ENCODE measurements at regions not wholly inside any gene's neighbourhood (a gene's known extent, or its start where the extent isn't known, plus 50 kb on each side); places are given as distances from the start of the nearest gene placed in this dataset.

GRCh38 chr2:4828682-4829374, 863.4 kb upstream of the SOX11 start:
- DNase-seq, result no peak
- in situ Hi-C loops (cut with MboI; ENCODE audit: low pct_unique_long_range_greater_than_20kb, low sequenced_read_pairs), result no loop called here

GRCh38 chr2:4831751-4832150, 860.4 kb upstream of the SOX11 start:
- DNase-seq, result no peak
- in situ Hi-C loops (cut with MboI; ENCODE audit: low pct_unique_long_range_greater_than_20kb, low sequenced_read_pairs), result no loop called here

DNA sequence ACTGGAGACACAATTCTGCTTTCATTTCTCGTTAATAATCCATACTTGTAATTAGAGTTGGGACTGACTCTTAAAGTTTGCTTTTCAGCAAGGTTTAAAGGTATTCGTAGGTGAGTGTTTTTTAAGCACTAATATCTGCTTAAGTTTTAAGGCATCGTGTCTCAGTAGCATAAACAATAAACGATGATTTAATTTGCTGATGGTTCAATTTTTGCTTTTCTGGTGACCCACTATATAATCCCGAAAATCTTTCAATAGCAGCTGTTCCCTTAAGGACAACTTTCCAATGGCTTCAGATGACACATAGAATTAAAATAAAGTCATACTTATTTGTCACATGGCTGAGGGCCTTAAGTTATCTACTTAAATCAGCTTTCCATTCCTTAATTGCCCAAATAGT, 859.5 kb upstream of the SOX11 start:
- in situ Hi-C loops (cut with MboI; ENCODE audit: low pct_unique_long_range_greater_than_20kb, low sequenced_read_pairs), result no loop called here
- DNase-seq, result no peak

DNA sequence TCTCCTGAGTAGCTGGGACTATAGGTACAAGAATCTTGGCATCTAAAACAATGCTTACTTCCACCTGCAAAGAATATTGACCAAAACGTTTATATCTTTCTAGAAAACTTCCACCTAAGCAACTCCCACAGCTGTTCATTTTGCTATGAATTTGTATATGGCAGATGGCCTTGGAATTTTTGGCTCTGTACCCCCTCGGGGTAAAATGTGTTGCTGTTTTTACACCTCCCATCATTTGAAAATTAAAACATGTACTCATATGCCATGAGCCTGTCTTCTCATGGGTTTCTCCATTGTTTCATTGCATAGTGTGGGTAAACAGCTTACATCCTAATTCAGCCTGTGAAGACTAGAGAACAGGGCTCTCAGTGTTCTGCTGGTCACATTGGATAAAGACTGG, 853.6 kb upstream of the SOX11 start:
- DNase-seq, result no peak
- in situ Hi-C loops (cut with MboI; ENCODE audit: low pct_unique_long_range_greater_than_20kb, low sequenced_read_pairs), result no loop called here

DNA sequence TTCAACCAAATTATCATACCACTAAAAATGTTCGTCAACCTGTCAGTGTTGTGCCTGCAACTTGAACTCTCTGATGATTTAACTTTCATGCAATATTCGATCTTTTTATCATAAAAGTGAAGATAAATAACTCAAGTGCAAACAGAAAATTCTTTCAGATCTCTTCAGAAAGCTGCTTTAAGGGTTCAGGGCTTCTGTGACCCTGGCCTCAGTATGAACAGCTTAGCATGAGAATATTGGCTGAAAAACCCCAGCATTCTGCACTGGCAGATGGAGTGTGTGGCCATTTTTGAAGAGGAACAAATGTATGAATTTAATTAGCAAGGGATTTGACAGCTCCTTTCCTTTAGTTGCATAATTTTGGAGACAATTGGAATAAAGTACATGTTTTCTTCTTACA, 851.4 kb upstream of the SOX11 start:
- DNase-seq, result no peak
- in situ Hi-C loops (cut with MboI; ENCODE audit: low pct_unique_long_range_greater_than_20kb, low sequenced_read_pairs), result no loop called here

- no peak for DNase-seq
- in situ Hi-C loops (cut with MboI; ENCODE audit: low pct_unique_long_range_greater_than_20kb, low sequenced_read_pairs), result no loop called here
Observed at GRCh38 chr2:4844881-4845280, 847.3 kb upstream of the SOX11 start.

DNA sequence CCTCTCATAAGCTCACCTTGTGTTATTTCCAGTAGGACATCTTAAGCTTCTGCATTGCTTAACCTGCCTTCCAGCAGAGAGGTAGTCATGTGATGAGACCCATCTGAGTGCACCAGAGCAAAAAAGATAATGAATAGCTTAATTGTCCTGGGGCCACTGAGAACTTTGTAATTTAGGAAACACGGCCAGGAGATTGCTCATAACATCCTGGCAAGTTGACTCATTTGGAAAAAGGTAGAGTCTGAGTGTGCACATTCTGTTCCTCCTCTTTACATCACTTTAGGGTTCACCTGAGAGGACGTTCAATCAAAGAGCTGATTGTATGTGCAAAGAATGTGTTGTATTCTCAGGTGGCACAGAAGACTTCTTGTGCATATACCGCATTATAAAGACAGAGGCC, 830.2 kb upstream of the SOX11 start:
- no peak for DNase-seq
- in situ Hi-C loops (cut with MboI; ENCODE audit: low pct_unique_long_range_greater_than_20kb, low sequenced_read_pairs), result no loop called here

GRCh38 chr2:4866198-4866597, 826.0 kb upstream of the SOX11 start:
- no peak for DNase-seq
- in situ Hi-C loops (cut with MboI; ENCODE audit: low pct_unique_long_range_greater_than_20kb, low sequenced_read_pairs), result no loop called here

GRCh38 chr2:4868466-4868865, 823.7 kb upstream of the SOX11 start:
- no peak for DNase-seq
- in situ Hi-C loops (cut with MboI; ENCODE audit: low pct_unique_long_range_greater_than_20kb, low sequenced_read_pairs), result no loop called here

DNA sequence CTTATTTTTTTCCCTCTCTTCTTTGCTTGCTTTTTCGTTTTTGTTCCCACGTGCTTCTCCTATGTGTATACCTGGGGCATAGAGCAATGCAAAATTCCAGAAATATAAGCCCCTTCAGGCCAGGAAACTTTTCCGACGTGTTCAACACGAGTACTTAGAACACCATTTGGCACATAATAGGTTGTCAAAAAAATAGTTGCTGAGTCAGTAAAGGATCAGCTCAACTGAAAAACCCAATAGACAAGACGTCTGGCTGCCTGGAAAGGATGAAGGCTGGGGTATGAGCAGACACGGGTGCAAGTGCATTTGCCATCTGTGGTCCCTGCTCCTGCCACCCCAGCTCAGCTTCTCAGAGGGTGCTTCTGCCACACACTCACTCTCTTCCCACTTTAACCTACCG, 823.0 kb upstream of the SOX11 start:
- in situ Hi-C loops (cut with MboI; ENCODE audit: low pct_unique_long_range_greater_than_20kb, low sequenced_read_pairs), result no loop called here

GRCh38 chr2:4873364-4873763, 818.8 kb upstream of the SOX11 start:
- no peak for DNase-seq
- in situ Hi-C loops (cut with MboI; ENCODE audit: low pct_unique_long_range_greater_than_20kb, low sequenced_read_pairs), result no loop called here

More for the DNA sequence above, 823.0 kb upstream of the SOX11 start:
- DNase-seq, result no peak

DNA sequence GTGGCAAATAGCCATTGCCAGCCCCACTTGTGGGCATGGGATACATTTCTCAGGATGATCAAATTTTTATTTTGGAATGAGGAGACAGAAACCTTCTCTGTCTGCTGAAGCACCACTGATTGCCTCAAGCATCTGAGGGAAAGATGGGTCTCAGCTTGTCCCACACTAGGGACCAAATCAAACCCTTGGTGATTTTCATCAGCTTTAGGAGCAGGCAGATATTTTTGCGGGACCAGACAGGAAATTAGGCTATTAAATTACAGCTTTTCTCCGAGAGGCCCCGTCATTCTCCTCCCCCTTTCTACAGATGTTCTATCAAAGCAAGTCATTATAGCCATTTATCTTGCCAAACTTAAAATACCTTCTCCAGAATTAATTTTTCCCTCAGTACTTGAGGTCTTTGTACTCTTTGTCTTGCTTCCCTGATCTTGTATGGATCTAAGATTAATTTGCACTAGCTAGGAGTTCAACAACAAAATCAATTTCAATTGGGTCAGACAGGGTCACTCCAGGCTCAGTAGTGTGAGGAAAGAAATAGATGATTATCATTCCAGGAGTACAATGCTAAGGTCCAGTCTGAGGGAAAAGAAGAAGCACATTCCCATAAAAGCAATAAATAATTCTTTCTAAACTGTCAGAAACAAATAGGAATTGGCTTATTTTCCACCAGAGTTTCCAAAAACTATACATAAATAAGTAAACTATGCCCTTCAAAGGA, 818.1 kb upstream of the SOX11 start:
- in situ Hi-C loops (cut with MboI; ENCODE audit: low pct_unique_long_range_greater_than_20kb, low sequenced_read_pairs), result no loop called here
- DNase-seq, result no peak

DNA sequence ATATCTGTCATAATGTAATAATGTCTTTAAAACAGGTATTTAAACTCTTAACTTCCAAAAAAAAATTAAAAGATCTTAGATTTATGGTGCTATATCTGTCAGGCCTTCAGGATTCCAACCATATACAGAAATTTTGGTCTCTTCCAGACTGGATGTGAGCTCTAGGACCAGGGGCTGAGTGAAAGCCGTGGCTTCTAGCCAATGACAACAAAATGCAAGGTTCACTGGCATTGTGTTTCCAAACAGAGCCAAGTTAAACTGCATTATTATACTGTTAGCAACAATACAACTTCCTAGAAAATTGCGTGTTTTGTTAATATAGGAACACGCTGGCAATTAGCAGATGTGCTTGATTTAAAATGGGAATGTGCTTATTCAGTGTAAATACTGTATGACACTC, 809.8 kb upstream of the SOX11 start:
- in situ Hi-C loops (cut with MboI; ENCODE audit: low pct_unique_long_range_greater_than_20kb, low sequenced_read_pairs), result no loop called here
- no peak for DNase-seq

GRCh38 chr2:4882941-4883340, 809.2 kb upstream of the SOX11 start:
- no peak for DNase-seq
- in situ Hi-C loops (cut with MboI; ENCODE audit: low pct_unique_long_range_greater_than_20kb, low sequenced_read_pairs), result no loop called here

GRCh38 chr2:4883375-4883774, 808.8 kb upstream of the SOX11 start:
- in situ Hi-C loops (cut with MboI; ENCODE audit: low pct_unique_long_range_greater_than_20kb, low sequenced_read_pairs), result no loop called here
- DNase-seq, result no peak

DNA sequence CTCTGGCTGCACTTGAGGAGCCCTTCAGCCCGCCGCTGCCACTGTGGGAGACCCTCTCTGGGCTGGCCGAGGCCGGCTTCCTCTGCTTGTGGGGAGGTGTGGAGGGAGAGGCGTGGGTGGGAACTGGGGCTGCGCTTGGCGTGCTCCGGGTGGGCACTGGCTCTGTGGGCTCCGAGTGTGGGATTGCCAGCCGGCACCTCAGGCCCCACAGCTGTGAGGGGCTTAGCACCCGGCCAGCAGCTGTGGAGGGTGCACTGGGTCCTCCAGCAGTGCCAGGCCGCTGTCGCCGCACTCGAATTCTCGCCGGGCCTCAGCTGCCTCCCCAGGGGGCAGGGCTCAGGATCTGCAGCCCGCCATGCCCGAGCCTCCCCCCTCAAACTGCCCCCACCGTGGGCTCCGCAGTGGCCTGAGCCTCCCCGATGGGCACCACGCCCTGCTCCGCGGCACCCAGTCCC, 808.0 kb upstream of the SOX11 start:
- in situ Hi-C loops (cut with MboI; ENCODE audit: low pct_unique_long_range_greater_than_20kb, low sequenced_read_pairs), result no loop called here
- DNase-seq, result no peak

- DNase-seq, result no peak
- in situ Hi-C loops (cut with MboI; ENCODE audit: low pct_unique_long_range_greater_than_20kb, low sequenced_read_pairs), result no loop called here
Observed at GRCh38 chr2:4891394-4891793, 800.8 kb upstream of the SOX11 start.

- in situ Hi-C loops (cut with MboI; ENCODE audit: low pct_unique_long_range_greater_than_20kb, low sequenced_read_pairs), result no loop called here
- DNase-seq, result no peak
Observed at GRCh38 chr2:4895371-4895770, 796.8 kb upstream of the SOX11 start.

DNA sequence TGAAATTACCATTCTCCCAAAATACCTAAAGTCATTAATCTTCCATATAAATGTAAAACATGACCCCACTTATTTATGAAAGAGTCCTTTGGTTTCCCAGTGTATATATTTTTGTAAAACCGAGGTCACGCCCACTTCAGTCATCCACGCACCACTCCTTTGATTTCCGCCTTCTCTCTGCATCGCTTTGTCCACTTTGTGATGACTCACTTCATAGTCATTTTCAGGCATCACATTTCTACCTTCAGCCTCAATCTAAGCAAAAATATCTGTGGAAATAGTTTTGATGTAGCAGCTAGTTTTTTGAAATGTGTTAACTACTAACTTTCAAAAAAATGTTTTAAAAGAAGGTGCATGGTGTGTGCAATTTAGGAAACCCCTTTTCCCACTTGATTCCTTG, 793.5 kb upstream of the SOX11 start:
- no peak for DNase-seq
- in situ Hi-C loops (cut with MboI; ENCODE audit: low pct_unique_long_range_greater_than_20kb, low sequenced_read_pairs), result no loop called here

DNA sequence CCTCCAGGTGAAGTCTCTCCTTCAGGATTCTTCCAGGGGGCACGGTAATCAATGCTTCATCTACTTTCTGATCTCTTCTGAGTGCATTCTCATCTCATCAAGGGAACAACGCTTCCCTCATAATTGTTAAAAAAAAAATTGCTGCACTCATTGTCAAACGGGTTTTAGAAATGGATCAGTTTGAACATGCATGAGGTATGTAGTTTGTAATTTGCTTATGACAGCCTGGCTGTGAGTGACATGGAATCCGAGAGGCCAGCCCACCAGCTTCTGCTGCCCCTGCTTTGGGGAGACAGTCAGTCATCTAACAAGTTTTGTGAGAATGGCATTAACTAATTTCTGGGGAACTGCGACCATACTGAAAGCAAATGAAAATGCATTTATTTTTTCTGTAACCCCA, 791.9 kb upstream of the SOX11 start:
- DNase-seq, result no peak
- in situ Hi-C loops (cut with MboI; ENCODE audit: low pct_unique_long_range_greater_than_20kb, low sequenced_read_pairs), result no loop called here
